GM21367 (cell line): ENCODE measurements at regions not wholly inside any gene's neighbourhood (a gene's known extent, or its start where the extent isn't known, plus 50 kb on each side); places are given as distances from the start of the nearest gene placed in this dataset.
"Not testable (repeated sequence)": the region's sequence is repeated elsewhere in the genome, so short reads cannot be mapped to it uniquely, and the experiment has no call there.

Experiments used
- ATAC-seq: cut with Tn5 transposase; IDR thresholded peaks from one replicate; pipeline ENCODE4 v1.9.1; 2021; ENCODE audit not compliant: unreplicated experiment

DNA sequence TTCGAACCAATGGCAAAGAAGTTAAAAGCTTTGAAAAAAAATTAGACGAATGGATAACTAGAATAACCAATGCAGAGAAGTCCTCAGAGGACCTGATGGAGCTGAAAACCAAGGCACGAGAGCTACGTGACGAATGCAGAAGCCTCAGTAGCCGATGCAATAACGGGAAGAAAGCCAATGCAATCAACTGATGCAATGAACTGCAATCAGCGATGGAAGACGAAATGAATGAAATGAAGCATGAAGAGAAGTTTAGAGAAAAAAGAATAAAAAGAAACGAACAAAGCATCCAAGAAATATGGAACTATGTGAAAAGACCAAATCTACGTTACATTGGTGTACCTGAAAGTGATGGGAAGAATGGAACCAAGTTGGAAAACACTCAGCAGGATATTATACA is 52.6 kb upstream of the MRPS30 start:
- ATAC-seq, result not testable (repeated sequence)

- ATAC-seq, result no peak
These were observed 61.4 kb upstream of the MRPS30 start for GRCh38 chr5:44747396-44747795.

DNA sequence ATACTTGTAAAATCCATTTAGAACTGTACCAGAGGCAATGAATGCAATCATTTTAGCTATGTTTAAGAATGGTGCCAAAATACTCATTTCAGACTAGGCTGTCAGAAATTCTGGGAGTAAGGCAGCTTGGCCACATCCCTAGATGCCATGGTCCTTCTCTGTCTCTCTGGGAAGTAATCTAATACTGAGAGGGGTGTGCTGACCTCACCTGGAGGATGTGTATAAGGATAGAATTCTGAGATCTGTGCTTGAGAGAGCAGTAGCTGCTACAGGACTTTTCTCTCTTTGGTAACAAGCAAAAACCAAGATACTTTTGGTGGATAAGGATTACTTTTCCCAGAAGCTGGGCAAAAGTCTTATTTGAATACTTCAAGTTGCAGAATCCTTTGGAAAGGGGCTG is 68.1 kb upstream of the MRPS30 start:
- no peak for ATAC-seq

DNA sequence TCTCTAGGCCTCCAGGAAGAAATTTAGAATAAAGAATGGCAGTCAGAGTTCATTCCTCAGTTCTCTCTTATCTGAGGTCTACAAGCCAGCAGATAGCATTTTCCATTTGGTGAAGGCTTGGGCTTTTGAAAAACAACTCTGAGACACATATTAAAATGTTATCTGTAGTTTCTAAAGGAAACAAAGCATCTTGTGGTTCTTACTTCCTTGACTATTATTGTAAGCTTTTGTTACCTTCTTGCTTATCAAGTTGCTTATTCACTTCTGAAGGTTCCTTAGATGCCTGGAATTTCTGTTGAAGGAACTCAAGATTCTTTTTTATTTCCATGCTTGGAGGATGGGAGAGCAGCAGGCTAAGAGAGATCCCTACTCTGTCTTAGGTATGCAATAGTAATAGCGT is 79.2 kb upstream of the MRPS30 start:
- no peak for ATAC-seq

DNA sequence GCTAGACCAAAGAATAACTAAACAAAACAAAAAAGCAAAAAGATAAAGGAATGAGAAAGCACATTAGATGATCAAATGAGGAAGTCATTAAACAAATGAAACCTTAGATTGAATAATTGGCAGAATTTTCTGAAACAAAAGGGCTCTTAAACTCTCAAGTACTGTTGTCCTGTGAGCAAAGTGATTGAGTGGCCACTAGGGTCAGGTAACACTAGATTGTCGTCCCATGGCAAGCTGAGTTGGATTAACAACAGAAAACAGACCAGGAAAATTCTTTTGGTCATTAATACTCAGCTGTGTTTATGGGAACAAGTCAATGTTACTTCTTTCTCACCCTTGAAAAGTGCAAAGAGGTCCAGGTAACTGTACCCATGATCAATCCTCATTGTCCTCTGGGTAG is 81.6 kb upstream of the MRPS30 start:
- ATAC-seq, result no peak

- no peak for ATAC-seq
These were observed 88.9 kb upstream of the MRPS30 start for GRCh38 chr5:44719856-44720255.

- no peak for ATAC-seq
These were observed 93.7 kb upstream of the MRPS30 start for GRCh38 chr5:44714871-44715561.

GRCh38 chr5:44713446-44713845 is 95.3 kb upstream of the MRPS30 start:
- ATAC-seq, result no peak

DNA sequence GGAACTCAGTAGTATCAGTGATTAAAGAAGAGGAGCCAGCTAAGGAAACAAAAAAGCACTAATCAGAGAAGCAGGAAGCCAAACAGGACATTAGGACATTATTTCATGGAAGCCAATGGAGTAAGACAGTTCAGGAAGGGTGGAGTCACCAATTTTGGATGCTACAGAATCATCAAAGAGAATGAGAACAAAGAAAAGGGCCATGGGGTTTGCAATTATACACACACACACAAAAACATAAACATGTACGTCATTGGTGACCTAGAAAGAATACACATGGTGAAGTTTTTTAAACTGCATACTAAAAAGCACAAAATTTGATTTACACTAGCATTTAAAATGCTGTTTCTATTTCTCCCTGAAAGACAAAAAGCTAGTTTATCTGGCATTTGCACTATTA is 96.8 kb upstream of the MRPS30 start:
- ATAC-seq, result no peak

GRCh38 chr5:44708602-44709001 is 100.1 kb upstream of the MRPS30 start:
- ATAC-seq, result no peak

GRCh38 chr5:44707721-44708120 is 101.0 kb upstream of the MRPS30 start:
- no peak for ATAC-seq

GRCh38 chr5:44697025-44697424 is 111.7 kb upstream of the MRPS30 start:
- no peak for ATAC-seq

- ATAC-seq, result no peak
These were observed 113.5 kb upstream of the MRPS30 start for GRCh38 chr5:44695259-44695658.

DNA sequence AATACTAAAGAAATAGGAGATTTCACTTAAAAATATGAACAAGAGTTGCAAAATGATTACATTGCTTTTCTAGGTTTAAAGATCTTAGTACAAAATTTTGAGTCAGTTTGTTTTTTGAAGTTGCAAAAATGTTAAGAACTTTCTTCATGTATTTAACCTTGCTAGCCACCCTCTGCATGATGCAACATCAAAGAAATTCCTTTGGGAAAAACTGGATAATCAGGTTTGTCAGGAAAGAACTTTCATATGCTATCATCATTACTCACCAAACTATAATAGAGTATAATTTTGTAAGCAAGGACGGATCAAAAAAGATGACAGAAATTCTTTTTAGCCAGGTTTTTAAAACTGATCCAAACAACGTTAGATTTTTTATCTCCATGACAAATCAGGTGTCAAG is 116.9 kb upstream of the MRPS30 start:
- no peak for ATAC-seq

GRCh38 chr5:44681906-44682305 is 126.8 kb upstream of the MRPS30 start:
- ATAC-seq, result no peak

GRCh38 chr5:44679214-44679613 is 129.5 kb upstream of the MRPS30 start:
- no peak for ATAC-seq

DNA sequence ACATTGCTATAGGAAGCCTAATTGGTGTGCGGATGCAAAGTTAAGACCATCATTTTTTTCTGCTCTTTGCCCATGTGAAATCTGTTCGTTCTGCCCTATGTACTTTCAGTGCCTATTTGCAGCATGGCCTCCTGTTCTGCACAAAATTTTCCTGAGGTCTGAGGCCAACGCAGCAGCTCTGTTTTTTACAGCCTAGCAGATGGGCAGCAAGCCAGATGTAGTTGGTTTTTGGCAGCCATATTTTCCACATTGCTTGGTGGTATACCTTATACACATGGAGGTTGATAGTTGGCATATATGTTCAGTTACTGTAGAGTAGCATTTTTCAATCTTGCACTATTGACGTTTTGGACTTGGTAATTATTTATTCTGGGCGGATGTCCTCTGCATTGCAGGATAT is 133.5 kb upstream of the MRPS30 start:
- no peak for ATAC-seq

- ATAC-seq, result no peak
These were observed 134.3 kb upstream of the MRPS30 start for GRCh38 chr5:44674461-44674860.

GRCh38 chr5:44668471-44668870 is 140.3 kb upstream of the MRPS30 start:
- ATAC-seq, result not testable (repeated sequence)

- no peak for ATAC-seq
These were observed 143.5 kb upstream of the MRPS30 start for GRCh38 chr5:44665101-44665701.

GRCh38 chr5:44664711-44665100 is 144.0 kb upstream of the MRPS30 start:
- ATAC-seq, result no peak

DNA sequence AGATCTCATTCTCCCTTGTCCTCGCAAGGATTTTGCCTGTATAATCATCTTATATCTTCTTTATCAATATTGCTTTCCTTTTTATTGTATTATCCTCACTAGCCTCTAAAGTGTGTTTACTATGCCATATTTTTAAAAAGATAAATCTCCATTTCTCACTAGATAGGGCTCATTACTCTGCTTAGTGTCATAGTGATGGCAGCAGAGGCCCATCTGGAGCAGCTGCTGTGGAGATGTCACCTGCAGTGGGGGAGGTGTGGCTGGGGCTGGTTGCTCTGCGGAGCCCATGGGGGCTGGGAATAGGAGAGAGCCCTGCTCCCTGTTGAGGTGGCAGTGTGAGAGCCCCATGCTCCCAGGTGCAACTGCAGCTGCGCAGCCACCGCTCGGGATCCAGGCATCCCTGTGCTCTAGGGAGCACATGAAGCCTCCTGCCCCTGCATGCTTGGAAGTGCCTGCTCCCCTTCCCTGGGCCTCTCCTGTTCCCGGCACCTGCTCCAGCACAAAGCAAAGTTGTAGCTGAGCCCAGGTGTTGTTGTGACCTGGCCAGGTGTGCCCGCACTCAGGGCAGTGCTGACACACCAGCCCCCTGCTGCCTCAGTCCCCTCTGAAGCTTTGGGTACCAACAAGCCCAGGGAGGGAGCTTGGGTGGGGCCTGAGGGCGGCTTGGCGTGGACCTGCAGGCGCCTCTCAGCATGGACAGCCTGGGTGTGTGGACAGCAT is 144.6 kb upstream of the MRPS30 start:
- ATAC-seq, result no peak
